Upper lobe of left lung (tissue), 4 donors: ENCODE measurements at regions not wholly inside any gene's neighbourhood (a gene's known extent, or its start where the extent isn't known, plus 50 kb on each side); places are given as distances from the start of the nearest gene placed in this dataset.

Experiments used
- CTCF ChIP-seq, 6 experiments: fragments of 450-650 bp in 4 of 6; fragments of 200-600 bp in 2 of 6; sonication (generic) in 2 of 6; IDR thresholded peaks; one replicate each; pipeline ENCODE4 v1.5.1; 2016 to 2019; ENCODE audit warnings: antibody characterized with exemption in 6 of 6
- EP300 ChIP-seq, 4 donors: sonication (generic); formaldehyde crosslinking; IDR thresholded peaks; one replicate each; pipeline ENCODE4 v1.5.1; 2017; ENCODE audit warnings: antibody characterized with exemption in 4 of 4, control low read depth in 2 of 4
- POLR2A ChIP-seq, 4 donors: fragments of 450-650 bp; IDR thresholded peaks; one replicate each; pipeline ENCODE4 v1.5.1; 2016 to 2017; ENCODE audit warnings: antibody characterized with exemption in 4 of 4, mild to moderate bottlenecking in 2 of 4

- TF ChIP-seq EP300 (IDR thresholded peaks at IDR 0.05) (no peak), CTCF (IDR thresholded peaks at IDR 0.05) (no peak), POLR2A (IDR thresholded peaks at IDR 0.05) (no peak)
Measured at GRCh38 chr15:46344915-46345314, 710.1 kb downstream of the SQOR start.
